ENCODE measurements at regions not wholly inside any gene's neighbourhood (a gene's known extent, or its start where the extent isn't known, plus 50 kb on each side); places are given as distances from the start of the nearest gene placed in this dataset.

DNA sequence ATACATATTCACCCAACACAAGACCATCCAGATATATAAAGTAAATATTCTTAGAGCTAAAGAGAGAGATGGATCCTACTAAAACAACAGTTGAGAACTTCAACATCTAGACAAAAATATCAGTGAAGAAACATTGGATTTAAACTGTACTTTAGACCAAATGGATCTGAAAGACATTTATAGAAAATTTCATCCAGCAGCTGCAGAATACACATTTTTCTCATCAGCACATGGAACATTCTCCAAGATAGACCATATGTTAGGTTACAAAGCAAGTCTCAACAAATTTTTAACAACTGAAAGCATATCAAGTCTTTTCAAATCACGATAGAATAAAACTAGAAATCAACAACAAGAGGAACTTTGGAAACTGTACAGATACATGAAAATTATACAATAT, 369.0 kb upstream of the CCDC54 start (continued):
- TF ChIP-seq, protein P1, sequence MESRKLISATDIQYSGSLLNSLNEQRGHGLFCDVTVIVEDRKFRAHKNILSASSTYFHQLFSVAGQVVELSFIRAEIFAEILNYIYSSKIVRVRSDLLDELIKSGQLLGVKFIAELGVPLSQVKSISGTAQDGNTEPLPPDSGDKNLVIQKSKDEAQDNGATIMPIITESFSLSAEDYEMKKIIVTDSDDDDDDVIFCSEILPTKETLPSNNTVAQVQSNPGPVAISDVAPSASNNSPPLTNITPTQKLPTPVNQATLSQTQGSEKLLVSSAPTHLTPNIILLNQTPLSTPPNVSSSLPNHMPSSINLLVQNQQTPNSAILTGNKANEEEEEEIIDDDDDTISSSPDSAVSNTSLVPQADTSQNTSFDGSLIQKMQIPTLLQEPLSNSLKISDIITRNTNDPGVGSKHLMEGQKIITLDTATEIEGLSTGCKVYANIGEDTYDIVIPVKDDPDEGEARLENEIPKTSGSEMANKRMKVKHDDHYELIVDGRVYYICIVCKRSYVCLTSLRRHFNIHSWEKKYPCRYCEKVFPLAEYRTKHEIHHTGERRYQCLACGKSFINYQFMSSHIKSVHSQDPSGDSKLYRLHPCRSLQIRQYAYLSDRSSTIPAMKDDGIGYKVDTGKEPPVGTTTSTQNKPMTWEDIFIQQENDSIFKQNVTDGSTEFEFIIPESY (IDR thresholded peaks at IDR 0.05; ENCODE audit: borderline replicate concordance, low read depth), result no peak
- TF ChIP-seq, protein P2, sequence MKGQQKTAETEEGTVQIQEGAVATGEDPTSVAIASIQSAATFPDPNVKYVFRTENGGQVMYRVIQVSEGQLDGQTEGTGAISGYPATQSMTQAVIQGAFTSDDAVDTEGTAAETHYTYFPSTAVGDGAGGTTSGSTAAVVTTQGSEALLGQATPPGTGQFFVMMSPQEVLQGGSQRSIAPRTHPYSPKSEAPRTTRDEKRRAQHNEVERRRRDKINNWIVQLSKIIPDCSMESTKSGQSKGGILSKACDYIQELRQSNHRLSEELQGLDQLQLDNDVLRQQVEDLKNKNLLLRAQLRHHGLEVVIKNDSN (IDR thresholded peaks at IDR 0.05; ENCODE audit: borderline replicate concordance, low read depth), result no peak
- no peak for TF ChIP-seq CHD2 (IDR thresholded peaks at IDR 0.05; ENCODE audit: low read length, partially characterized antibody)

DNA sequence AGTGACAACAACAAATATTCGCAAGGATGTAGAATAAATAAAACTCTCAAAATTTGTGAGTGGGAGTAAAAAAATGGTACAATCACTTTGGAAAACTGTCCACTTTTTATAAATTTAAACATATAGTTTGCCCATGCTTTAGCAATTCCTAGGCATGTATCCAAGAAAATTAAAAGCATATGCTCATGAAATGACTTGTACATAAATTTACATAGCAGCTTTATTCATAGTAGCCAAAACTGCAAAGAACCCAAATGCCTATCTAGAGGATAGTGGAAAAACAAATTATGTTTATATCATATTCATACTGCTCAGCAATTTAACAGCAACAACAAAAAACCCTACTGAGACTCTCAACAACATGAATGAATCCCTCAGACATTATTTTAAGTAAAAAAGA, 363.6 kb upstream of the CCDC54 start:
- DNase-seq, result no peak
- Histone ChIP-seq H3K36me3 (replicated peaks in 1 of 2; ENCODE audit: control insufficient read depth in 1 of 2, insufficient read depth in 2 of 2, low read length in 1 of 2) (no peaks in the 10 kb centered on the region), H3K27me3 (ENCODE audit: insufficient read depth) (no peaks in the 10 kb centered on the region), H3K27ac (ENCODE audit: low read depth in 2 of 2, low read length in 1 of 2) (no peak overlapping the region), H3F3A (replicated peaks; ENCODE audit: insufficient read depth) (peaks cover 2% of the 10 kb centered on the region), H3K4me1 (ENCODE audit: control insufficient read depth in 1 of 2, insufficient read depth in 2 of 2, low read depth in 1 of 2, low read length in 1 of 2) (no peaks in the 10 kb centered on the region), H3K9me3 (peaks cover 10% of the 10 kb centered on the region), H3K4me2 (no peak overlapping the region), H3K9ac (no peak overlapping the region), H3K4me3 (ENCODE audit: low read depth in 2 of 2, low read length in 1 of 2) (no peak overlapping the region), H2AFZ (ENCODE audit: low read depth) (no peak overlapping the region), H3K79me2 (ENCODE audit: insufficient read depth) (no peaks in the 10 kb centered on the region), H4K20me1 (ENCODE audit: insufficient read depth) (no peaks in the 10 kb centered on the region), H3K9me2 (no peaks in the 10 kb centered on the region)
- ChIA-PET CTCF (no interaction called here), POLR2A (no interaction called here)
- TF ChIP-seq, protein P3, sequence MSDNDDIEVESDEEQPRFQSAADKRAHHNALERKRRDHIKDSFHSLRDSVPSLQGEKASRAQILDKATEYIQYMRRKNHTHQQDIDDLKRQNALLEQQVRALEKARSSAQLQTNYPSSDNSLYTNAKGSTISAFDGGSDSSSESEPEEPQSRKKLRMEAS (IDR thresholded peaks at IDR 0.05; ENCODE audit: low read depth), result no peak
- TF ChIP-seq CHD2 (IDR thresholded peaks at IDR 0.05; ENCODE audit: low read length, partially characterized antibody), result no peak
- no peak for TF ChIP-seq TCF12 (IDR thresholded peaks at IDR 0.05)
- TF ChIP-seq JUND (IDR thresholded peaks at IDR 0.05), result no peak
- TF ChIP-seq GABPA (IDR thresholded peaks at IDR 0.05; ENCODE audit: low read depth), result no peak
- TF ChIP-seq, protein P4, sequence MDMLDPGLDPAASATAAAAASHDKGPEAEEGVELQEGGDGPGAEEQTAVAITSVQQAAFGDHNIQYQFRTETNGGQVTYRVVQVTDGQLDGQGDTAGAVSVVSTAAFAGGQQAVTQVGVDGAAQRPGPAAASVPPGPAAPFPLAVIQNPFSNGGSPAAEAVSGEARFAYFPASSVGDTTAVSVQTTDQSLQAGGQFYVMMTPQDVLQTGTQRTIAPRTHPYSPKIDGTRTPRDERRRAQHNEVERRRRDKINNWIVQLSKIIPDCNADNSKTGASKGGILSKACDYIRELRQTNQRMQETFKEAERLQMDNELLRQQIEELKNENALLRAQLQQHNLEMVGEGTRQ (IDR thresholded peaks at IDR 0.05; ENCODE audit: borderline replicate concordance, low read depth, low read length), result no peak
- TF ChIP-seq, protein P5, sequence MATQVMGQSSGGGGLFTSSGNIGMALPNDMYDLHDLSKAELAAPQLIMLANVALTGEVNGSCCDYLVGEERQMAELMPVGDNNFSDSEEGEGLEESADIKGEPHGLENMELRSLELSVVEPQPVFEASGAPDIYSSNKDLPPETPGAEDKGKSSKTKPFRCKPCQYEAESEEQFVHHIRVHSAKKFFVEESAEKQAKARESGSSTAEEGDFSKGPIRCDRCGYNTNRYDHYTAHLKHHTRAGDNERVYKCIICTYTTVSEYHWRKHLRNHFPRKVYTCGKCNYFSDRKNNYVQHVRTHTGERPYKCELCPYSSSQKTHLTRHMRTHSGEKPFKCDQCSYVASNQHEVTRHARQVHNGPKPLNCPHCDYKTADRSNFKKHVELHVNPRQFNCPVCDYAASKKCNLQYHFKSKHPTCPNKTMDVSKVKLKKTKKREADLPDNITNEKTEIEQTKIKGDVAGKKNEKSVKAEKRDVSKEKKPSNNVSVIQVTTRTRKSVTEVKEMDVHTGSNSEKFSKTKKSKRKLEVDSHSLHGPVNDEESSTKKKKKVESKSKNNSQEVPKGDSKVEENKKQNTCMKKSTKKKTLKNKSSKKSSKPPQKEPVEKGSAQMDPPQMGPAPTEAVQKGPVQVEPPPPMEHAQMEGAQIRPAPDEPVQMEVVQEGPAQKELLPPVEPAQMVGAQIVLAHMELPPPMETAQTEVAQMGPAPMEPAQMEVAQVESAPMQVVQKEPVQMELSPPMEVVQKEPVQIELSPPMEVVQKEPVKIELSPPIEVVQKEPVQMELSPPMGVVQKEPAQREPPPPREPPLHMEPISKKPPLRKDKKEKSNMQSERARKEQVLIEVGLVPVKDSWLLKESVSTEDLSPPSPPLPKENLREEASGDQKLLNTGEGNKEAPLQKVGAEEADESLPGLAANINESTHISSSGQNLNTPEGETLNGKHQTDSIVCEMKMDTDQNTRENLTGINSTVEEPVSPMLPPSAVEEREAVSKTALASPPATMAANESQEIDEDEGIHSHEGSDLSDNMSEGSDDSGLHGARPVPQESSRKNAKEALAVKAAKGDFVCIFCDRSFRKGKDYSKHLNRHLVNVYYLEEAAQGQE (IDR thresholded peaks at IDR 0.05; ENCODE audit: low read depth, low read length), result no peak
- no peak for TF ChIP-seq TEAD4 (IDR thresholded peaks at IDR 0.05; ENCODE audit: borderline replicate concordance, insufficient read depth)
- TF ChIP-seq, protein P6, sequence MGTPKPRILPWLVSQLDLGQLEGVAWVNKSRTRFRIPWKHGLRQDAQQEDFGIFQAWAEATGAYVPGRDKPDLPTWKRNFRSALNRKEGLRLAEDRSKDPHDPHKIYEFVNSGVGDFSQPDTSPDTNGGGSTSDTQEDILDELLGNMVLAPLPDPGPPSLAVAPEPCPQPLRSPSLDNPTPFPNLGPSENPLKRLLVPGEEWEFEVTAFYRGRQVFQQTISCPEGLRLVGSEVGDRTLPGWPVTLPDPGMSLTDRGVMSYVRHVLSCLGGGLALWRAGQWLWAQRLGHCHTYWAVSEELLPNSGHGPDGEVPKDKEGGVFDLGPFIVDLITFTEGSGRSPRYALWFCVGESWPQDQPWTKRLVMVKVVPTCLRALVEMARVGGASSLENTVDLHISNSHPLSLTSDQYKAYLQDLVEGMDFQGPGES (IDR thresholded peaks at IDR 0.05; ENCODE audit: low read depth, low read length), result no peak
- TF ChIP-seq, protein P1 (IDR thresholded peaks at IDR 0.05; ENCODE audit: borderline replicate concordance, low read depth), result no peak
- TF ChIP-seq RCOR1 (IDR thresholded peaks at IDR 0.05; ENCODE audit: low read length), result no peak
- no peak for TF ChIP-seq RAD21 (IDR thresholded peaks at IDR 0.05; ENCODE audit: low read length)
- TF ChIP-seq RFX5 (IDR thresholded peaks at IDR 0.05; ENCODE audit: low read length), result no peak
- no peak for TF ChIP-seq RXRA (IDR thresholded peaks at IDR 0.05; ENCODE audit: borderline replicate concordance, low read depth)
- no peak for TF ChIP-seq GATA2 (CRISPR knock-in tag; IDR thresholded peaks at IDR 0.05)
- TF ChIP-seq, protein P7, sequence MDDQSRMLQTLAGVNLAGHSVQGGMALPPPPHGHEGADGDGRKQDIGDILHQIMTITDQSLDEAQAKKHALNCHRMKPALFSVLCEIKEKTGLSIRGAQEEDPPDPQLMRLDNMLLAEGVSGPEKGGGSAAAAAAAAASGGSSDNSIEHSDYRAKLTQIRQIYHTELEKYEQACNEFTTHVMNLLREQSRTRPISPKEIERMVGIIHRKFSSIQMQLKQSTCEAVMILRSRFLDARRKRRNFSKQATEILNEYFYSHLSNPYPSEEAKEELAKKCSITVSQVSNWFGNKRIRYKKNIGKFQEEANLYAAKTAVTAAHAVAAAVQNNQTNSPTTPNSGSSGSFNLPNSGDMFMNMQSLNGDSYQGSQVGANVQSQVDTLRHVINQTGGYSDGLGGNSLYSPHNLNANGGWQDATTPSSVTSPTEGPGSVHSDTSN (IDR thresholded peaks at IDR 0.05), result no peak
- WGBS (ENCODE audit: low lambda C conversion rate), result 93% methylated on average over 1 of the region's 1 CpG

All from SK-N-SH (cell line).